ES-I3 (cell line): ENCODE measurements at regions not wholly inside any gene's neighbourhood (a gene's known extent, or its start where the extent isn't known, plus 50 kb on each side); places are given as distances from the start of the nearest gene placed in this dataset.
"Not testable (repeated sequence)": the region's sequence is repeated elsewhere in the genome, so short reads cannot be mapped to it uniquely, and the experiment has no call there.

Source experiments
- H3K36me3 ChIP-seq: 2 replicates; pipeline ENCODE4 v1.6.1; 2013; ENCODE audit warnings: mild to moderate bottlenecking, low read length, control low read depth, moderate library complexity; ENCODE audit not compliant: insufficient read depth
- H3K4me1 ChIP-seq: 2 replicates; pipeline ENCODE4 v1.6.1; 2013; ENCODE audit warnings: mild to moderate bottlenecking, control low read depth, low read length; ENCODE audit not compliant: insufficient read depth
- H3K9ac ChIP-seq: 2 replicates; pipeline ENCODE4 v1.6.1; 2013; ENCODE audit warnings: low read depth, mild to moderate bottlenecking, low read length, moderate library complexity
- H3K9me3 ChIP-seq: 2 replicates; pipeline ENCODE4 v1.6.1; 2013; ENCODE audit warnings: mild to moderate bottlenecking, low read length, moderate library complexity; ENCODE audit not compliant: control insufficient read depth, insufficient read depth

DNA sequence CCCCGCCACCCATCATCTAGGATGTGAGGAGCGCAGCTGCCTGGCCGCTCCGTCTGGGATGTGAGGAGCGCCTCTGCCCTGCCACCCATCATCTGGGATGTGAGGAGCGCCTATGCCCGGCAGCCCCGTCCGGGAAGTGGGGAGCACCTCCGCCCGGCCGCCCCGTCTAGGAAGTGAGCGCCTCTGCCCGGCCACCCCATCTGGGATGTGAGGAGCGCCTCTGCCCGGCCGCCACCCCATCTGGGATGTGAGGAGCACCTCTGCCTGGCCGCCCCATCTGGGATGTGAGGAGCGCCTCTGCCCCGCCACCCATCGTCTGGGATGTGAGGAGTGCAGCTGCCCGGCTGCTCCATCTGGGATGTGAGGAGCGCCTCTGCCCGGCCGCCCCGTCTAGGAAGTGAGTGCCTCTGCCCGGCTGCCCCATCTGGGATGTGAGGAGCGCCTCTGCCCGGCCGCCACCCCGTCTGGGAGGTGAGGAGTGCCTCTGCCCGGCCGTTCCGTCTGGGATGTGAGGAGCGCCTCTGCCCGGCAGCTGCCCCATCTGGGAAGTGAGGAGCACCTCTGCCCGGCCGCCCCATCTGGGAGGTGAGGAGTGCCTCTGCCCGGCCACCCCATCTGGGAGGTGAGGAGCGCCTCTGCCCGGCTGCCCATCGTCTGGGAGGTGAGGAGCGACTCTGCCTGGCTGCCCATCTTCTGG, 1086.5 kb downstream of the TYW1 start:
- not testable (repeated sequence) for H3K4me1 ChIP-seq, H3K9ac ChIP-seq, H3K9me3 ChIP-seq, H3K36me3 ChIP-seq

DNA sequence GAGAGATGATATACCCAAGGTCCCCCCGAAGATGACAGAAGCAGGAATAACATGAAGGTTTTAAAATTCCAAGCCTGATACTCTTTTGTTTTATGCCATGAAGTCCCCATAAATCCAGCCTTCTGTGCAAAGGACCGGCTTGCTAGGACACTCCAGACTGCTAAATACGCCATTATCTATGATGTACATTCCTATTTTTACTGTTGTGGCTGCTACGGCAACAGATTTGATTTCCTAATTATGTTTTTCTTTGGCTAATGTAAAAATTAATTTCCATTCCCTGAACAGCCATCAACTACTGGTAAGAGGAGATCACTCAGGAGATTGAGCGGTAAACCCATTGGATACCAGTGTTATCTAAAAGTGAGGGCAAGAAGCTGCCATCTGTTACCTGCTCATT, 1090.8 kb downstream of the TYW1 start:
- no peak overlapping the region for H3K9ac ChIP-seq
- no peaks in the 10 kb centered on the region for H3K36me3 ChIP-seq
- H3K4me1 ChIP-seq = no peaks in the 10 kb centered on the region
- peaks cover 3% of the 10 kb centered on the region; the same call in 1 of the 2 replicates for H3K9me3 ChIP-seq

- Histone ChIP-seq H3K9me3 (peaks cover 3% of the 10 kb centered on the region; the same call in 1 of the 2 replicates), H3K9ac (no peak overlapping the region), H3K36me3 (no peaks in the 10 kb centered on the region), H3K4me1 (no peaks in the 10 kb centered on the region)
These were observed 1092.2 kb downstream of the TYW1 start for GRCh38 chr7:68088879-68089278.

GRCh38 chr7:68090256-68090655, 1093.6 kb downstream of the TYW1 start:
- not testable (repeated sequence) for H3K4me1 ChIP-seq, H3K9me3 ChIP-seq, H3K36me3 ChIP-seq, H3K9ac ChIP-seq

DNA sequence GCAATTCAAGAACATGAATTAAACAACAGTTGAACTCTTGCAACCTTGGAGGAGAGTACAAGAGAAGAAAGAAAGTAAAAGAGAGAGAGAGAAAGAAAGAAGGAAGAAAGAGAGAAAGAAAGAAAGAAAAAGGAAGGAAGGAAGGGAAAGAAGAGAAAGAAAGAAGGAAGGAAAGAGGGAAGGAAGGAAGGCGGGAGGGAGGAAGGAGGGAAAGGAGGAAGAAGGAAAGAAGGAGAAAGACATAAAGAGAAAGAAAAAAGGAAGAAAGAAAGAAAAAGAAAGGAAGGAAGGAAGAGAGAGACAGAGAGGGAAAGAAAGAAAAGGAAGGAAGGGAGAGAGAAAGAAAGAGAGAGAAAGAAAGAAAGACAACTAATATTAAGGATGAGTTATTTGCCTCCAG, 1106.7 kb downstream of the TYW1 start:
- Histone ChIP-seq H3K36me3 (no peaks in the 10 kb centered on the region), H3K4me1 (no peaks in the 10 kb centered on the region), H3K9ac (no peak overlapping the region), H3K9me3 (no peaks in the 10 kb centered on the region)

DNA sequence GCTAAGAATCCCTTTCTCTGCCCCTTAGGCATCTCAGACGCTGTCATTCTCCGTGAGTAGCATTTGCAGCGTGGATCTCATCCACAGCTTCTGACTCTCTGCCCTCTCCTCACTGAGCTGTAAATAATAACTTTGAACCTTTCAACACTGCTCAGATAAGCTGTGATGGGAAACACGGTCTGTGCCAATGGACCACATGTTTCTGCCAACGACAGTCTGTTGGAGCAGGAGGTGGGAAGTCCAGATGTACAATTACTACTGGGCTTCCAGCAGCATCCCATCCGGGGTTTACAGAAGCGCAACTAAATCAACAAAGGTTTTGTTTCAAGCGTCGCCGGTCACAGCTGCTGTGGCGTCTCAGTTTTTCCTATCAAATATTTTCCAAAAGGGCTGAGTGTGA, 1110.6 kb downstream of the TYW1 start:
- Histone ChIP-seq H3K36me3 (no peaks in the 10 kb centered on the region), H3K9me3 (no peaks in the 10 kb centered on the region), H3K4me1 (no peaks in the 10 kb centered on the region), H3K9ac (no peak overlapping the region)

GRCh38 chr7:68107968-68108367, 1111.3 kb downstream of the TYW1 start:
- H3K4me1 ChIP-seq = no peaks in the 10 kb centered on the region
- H3K9me3 ChIP-seq = no peaks in the 10 kb centered on the region
- no peaks in the 10 kb centered on the region for H3K36me3 ChIP-seq
- H3K9ac ChIP-seq = no peak overlapping the region

GRCh38 chr7:68109299-68109698, 1112.7 kb downstream of the TYW1 start:
- H3K9ac ChIP-seq = no peak overlapping the region

DNA sequence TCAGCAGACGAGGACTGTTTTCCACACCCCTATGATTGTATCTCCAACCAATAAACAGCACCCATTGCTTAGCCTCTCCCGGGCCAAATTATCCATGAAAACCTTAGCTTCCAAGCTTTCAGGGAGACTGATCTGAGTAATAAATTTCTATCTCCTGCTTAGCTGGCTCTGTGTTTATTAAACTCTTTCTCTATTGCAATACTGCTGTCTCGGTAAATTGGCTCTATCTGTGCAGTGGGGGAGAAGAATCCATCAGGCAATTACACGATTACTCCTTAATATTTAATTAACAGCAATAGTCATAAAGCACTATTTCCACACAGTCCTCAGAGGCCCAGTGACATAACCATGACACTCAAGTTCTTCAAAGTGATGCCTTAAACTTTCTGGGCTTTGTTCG, 1122.8 kb downstream of the TYW1 start:
- H3K9me3 ChIP-seq = no peaks in the 10 kb centered on the region; the same call in 1 of the 2 replicates
- H3K4me1 ChIP-seq = no peaks in the 10 kb centered on the region
- H3K36me3 ChIP-seq = no peaks in the 10 kb centered on the region
- H3K9ac ChIP-seq = no peak overlapping the region

More at GRCh38 chr7:68109299-68109698, 1112.7 kb downstream of the TYW1 start:
- no peaks in the 10 kb centered on the region for H3K36me3 ChIP-seq
- no peaks in the 10 kb centered on the region for H3K9me3 ChIP-seq
- H3K4me1 ChIP-seq = no peaks in the 10 kb centered on the region

DNA sequence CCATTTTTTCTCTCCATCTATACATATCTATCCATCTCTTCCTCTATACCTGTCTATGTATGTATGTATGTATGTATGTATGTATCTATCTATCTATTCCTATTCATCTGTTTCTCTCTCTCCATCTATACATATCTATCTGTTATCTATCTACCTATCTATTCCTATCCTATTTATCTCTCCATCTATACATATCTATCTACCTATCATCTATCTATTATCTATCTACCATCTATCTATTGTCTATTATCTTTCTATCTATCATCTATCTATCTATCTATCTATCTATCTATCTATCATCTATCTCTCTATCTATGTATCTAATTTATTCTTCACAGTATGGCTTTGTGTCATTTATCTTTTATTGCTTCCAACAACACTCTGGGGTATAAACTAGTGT, 1124.4 kb downstream of the TYW1 start:
- Histone ChIP-seq H3K4me1 (no peaks in the 10 kb centered on the region), H3K9me3 (no peaks in the 10 kb centered on the region; the same call in 1 of the 2 replicates), H3K36me3 (no peaks in the 10 kb centered on the region), H3K9ac (no peak overlapping the region)

DNA sequence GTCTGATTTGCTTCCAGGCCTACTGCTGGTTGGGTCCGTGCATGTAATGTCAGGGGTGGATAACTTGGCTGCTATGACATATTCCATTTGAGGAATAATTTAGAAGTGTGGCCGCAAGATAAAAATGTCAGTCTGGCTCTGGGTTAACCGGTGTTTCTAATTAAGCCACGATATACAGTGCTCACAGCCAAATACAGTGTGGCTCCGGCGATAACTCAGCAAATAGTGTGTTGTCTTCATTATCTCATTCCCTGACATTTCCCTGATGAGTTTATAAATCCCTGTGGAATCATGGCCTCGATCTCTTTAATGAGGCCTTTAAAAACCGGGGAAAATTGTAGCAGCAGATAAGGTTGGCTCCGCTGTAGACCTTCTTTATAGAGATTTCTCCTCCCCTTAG, 1125.0 kb downstream of the TYW1 start:
- Histone ChIP-seq H3K4me1 (no peaks in the 10 kb centered on the region), H3K9ac (no peak overlapping the region), H3K36me3 (no peaks in the 10 kb centered on the region), H3K9me3 (no peaks in the 10 kb centered on the region; the same call in 1 of the 2 replicates)

- Histone ChIP-seq H3K36me3 (no peaks in the 10 kb centered on the region), H3K4me1 (no peaks in the 10 kb centered on the region), H3K9ac (no peak overlapping the region), H3K9me3 (no peaks in the 10 kb centered on the region; the same call in 1 of the 2 replicates)
These were observed 1126.2 kb downstream of the TYW1 start for GRCh38 chr7:68122801-68123200.

GRCh38 chr7:68125168-68125567, 1128.5 kb downstream of the TYW1 start:
- H3K4me1 ChIP-seq = no peaks in the 10 kb centered on the region
- H3K9ac ChIP-seq = no peak overlapping the region
- no peaks in the 10 kb centered on the region for H3K36me3 ChIP-seq
- no peaks in the 10 kb centered on the region for H3K9me3 ChIP-seq

GRCh38 chr7:68133045-68133444, 1136.4 kb downstream of the TYW1 start:
- Histone ChIP-seq H3K36me3 (no peaks in the 10 kb centered on the region), H3K9me3 (no peaks in the 10 kb centered on the region), H3K9ac (no peak overlapping the region), H3K4me1 (no peaks in the 10 kb centered on the region)

DNA sequence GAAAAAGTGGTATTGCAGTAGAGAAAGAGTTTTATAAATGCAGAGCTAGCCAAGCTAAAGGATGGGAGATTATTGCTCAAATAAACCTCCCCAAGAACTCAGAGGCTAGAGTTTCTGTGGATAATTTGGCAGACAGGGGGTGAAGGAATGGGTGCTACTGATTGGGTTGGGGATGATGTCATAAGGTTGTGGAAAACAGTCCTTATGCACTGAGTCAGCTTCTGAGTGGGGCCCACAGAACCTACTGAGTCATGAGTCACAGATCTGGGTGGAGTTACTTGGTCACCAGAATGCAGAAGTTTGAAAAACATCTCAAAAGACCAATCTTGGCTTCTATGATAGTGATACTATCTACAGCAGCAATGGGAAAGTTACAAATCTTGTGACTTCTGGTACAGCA, 1146.7 kb downstream of the TYW1 start:
- H3K4me1 ChIP-seq = no peaks in the 10 kb centered on the region

More for the DNA sequence above, 1146.7 kb downstream of the TYW1 start:
- H3K9ac ChIP-seq = no peak overlapping the region
- no peaks in the 10 kb centered on the region; the same call in none of the 2 replicates for H3K9me3 ChIP-seq
- H3K36me3 ChIP-seq = no peaks in the 10 kb centered on the region
